ENCODE measurements at regions not wholly inside any gene's neighbourhood (a gene's known extent, or its start where the extent isn't known, plus 50 kb on each side); places are given as distances from the start of the nearest gene placed in this dataset.

GRCh38 chr10:61337741-61338140, 115.4 kb downstream of the TMEM26 start:
- H3K27me3 ChIP-seq (ENCODE audit: control insufficient read depth in 2 of 2, insufficient read depth in 2 of 2, low read length in 2 of 2), result no peaks in the 10 kb centered on the region
- no peaks in the 10 kb centered on the region for H3K4me1 ChIP-seq (ENCODE audit: control insufficient read depth in 2 of 2, insufficient read depth in 2 of 2, low read length in 2 of 2)
- H3K27ac ChIP-seq (ENCODE audit: low read depth in 2 of 2, low read length in 2 of 2), result no peak overlapping the region
- no peaks in the 10 kb centered on the region for H3K36me3 ChIP-seq (ENCODE audit: control insufficient read depth in 2 of 2, insufficient read depth in 2 of 2, low read length in 2 of 2)
- H3K9me3 ChIP-seq (ENCODE audit: control insufficient read depth in 2 of 2, low read length in 2 of 2), result no peaks in the 10 kb centered on the region
- H3K4me3 ChIP-seq (ENCODE audit: low read length in 2 of 2), result no peak overlapping the region
- H3K9ac ChIP-seq (ENCODE audit: low read depth in 1 of 2, low read length in 2 of 2), result no peak overlapping the region

DNA sequence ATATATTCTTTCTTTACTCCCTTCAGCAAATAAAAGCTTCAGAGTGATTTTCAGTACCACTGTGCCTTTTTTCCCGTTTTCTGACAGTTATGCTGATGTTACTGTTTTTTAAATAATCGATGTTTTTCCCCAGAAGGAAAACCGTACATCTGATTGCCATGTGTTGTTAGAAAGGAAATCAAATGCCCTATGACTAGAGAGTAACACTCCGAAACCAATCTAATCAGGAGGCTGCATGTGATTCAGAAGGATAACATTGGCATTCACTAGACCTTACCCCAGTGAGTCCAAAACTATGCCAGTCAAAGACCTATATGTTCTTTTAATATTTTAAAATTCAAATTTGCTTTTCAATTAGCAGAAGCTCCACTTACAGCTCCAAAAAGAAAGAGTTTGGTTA, 116.3 kb downstream of the TMEM26 start:
- Histone ChIP-seq H3K27me3 (ENCODE audit: control insufficient read depth in 2 of 2, insufficient read depth in 2 of 2, low read length in 2 of 2) (no peaks in the 10 kb centered on the region), H3K4me1 (ENCODE audit: control insufficient read depth in 2 of 2, insufficient read depth in 2 of 2, low read length in 2 of 2) (no peaks in the 10 kb centered on the region), H3K9ac (ENCODE audit: low read depth in 1 of 2, low read length in 2 of 2) (no peak overlapping the region), H3K4me3 (ENCODE audit: low read length in 2 of 2) (no peak overlapping the region), H3K27ac (ENCODE audit: low read depth in 2 of 2, low read length in 2 of 2) (no peak overlapping the region), H3K9me3 (ENCODE audit: control insufficient read depth in 2 of 2, low read length in 2 of 2) (no peaks in the 10 kb centered on the region), H3K36me3 (ENCODE audit: control insufficient read depth in 2 of 2, insufficient read depth in 2 of 2, low read length in 2 of 2) (no peaks in the 10 kb centered on the region)

- Histone ChIP-seq H3K36me3 (ENCODE audit: control insufficient read depth in 2 of 2, insufficient read depth in 2 of 2, low read length in 2 of 2) (no peaks in the 10 kb centered on the region), H3K4me1 (ENCODE audit: control insufficient read depth in 2 of 2, insufficient read depth in 2 of 2, low read length in 2 of 2) (no peaks in the 10 kb centered on the region), H3K4me3 (ENCODE audit: low read length in 2 of 2) (no peak overlapping the region), H3K9me3 (ENCODE audit: control insufficient read depth in 2 of 2, low read length in 2 of 2) (no peaks in the 10 kb centered on the region), H3K9ac (ENCODE audit: low read depth in 1 of 2, low read length in 2 of 2) (no peak overlapping the region), H3K27ac (ENCODE audit: low read depth in 2 of 2, low read length in 2 of 2) (no peak overlapping the region), H3K27me3 (ENCODE audit: control insufficient read depth in 2 of 2, insufficient read depth in 2 of 2, low read length in 2 of 2) (no peaks in the 10 kb centered on the region)
These were observed 117.8 kb downstream of the TMEM26 start for GRCh38 chr10:61335359-61335758.

DNA sequence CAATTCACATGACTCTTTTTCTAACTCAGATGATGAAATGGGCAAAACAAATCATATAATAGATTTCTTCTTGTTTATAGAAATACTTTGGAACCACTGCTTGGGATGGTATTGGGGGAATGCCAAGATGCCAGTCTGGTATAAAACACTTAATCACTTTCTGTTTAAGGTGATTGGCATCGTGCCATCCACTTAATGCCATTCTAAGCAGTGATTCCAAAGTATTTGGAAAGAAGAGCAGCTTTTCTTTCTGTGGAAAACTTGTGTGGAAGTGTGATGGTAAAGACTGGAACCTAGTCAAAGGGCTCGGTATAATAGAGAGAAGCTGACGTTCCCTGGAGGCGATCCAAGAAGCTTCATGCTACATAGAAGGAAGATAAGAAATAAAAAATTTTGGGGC, 120.6 kb downstream of the TMEM26 start:
- Histone ChIP-seq H3K27ac (ENCODE audit: low read depth in 2 of 2, low read length in 2 of 2) (no peak overlapping the region), H3K9ac (ENCODE audit: low read depth in 1 of 2, low read length in 2 of 2) (no peak overlapping the region), H3K9me3 (ENCODE audit: control insufficient read depth in 2 of 2, low read length in 2 of 2) (no peaks in the 10 kb centered on the region), H3K27me3 (ENCODE audit: control insufficient read depth in 2 of 2, insufficient read depth in 2 of 2, low read length in 2 of 2) (no peaks in the 10 kb centered on the region), H3K4me1 (ENCODE audit: control insufficient read depth in 2 of 2, insufficient read depth in 2 of 2, low read length in 2 of 2) (no peaks in the 10 kb centered on the region), H3K36me3 (ENCODE audit: control insufficient read depth in 2 of 2, insufficient read depth in 2 of 2, low read length in 2 of 2) (no peaks in the 10 kb centered on the region), H3K4me3 (ENCODE audit: low read length in 2 of 2) (no peak overlapping the region)

GRCh38 chr10:61330669-61331068, 122.5 kb downstream of the TMEM26 start:
- Histone ChIP-seq H3K9me3 (ENCODE audit: control insufficient read depth in 2 of 2, low read length in 2 of 2) (no peaks in the 10 kb centered on the region), H3K9ac (ENCODE audit: low read depth in 1 of 2, low read length in 2 of 2) (no peak overlapping the region), H3K27ac (ENCODE audit: low read depth in 2 of 2, low read length in 2 of 2) (no peak overlapping the region), H3K36me3 (ENCODE audit: control insufficient read depth in 2 of 2, insufficient read depth in 2 of 2, low read length in 2 of 2) (no peaks in the 10 kb centered on the region), H3K4me3 (ENCODE audit: low read length in 2 of 2) (no peak overlapping the region), H3K27me3 (ENCODE audit: control insufficient read depth in 2 of 2, insufficient read depth in 2 of 2, low read length in 2 of 2) (no peaks in the 10 kb centered on the region), H3K4me1 (ENCODE audit: control insufficient read depth in 2 of 2, insufficient read depth in 2 of 2, low read length in 2 of 2) (no peaks in the 10 kb centered on the region)

DNA sequence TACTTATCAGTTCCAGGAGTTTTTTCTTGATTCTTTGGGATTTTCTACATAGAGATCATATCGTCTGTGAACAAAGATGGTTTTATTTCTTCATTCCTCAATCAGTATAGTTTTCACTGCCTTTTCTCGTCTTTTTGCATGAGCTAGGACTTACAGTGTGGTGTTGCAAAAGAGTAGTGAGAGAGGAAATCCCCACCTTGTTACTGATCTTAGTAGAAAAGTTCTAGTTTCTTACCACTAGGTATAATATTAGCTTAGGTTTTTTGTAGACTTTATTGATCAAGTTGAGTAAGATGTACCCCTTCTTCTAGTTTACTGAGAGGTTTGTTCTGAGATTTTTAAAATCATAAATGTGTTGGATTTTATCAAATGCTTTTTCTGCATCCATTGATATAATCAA, 123.3 kb downstream of the TMEM26 start:
- no peak overlapping the region for H3K27ac ChIP-seq (ENCODE audit: low read depth in 2 of 2, low read length in 2 of 2)
- no peaks in the 10 kb centered on the region for H3K36me3 ChIP-seq (ENCODE audit: control insufficient read depth in 2 of 2, insufficient read depth in 2 of 2, low read length in 2 of 2)
- no peaks in the 10 kb centered on the region for H3K4me1 ChIP-seq (ENCODE audit: control insufficient read depth in 2 of 2, insufficient read depth in 2 of 2, low read length in 2 of 2)
- no peaks in the 10 kb centered on the region for H3K27me3 ChIP-seq (ENCODE audit: control insufficient read depth in 2 of 2, insufficient read depth in 2 of 2, low read length in 2 of 2)
- no peaks in the 10 kb centered on the region for H3K9me3 ChIP-seq (ENCODE audit: control insufficient read depth in 2 of 2, low read length in 2 of 2)
- no peak overlapping the region for H3K9ac ChIP-seq (ENCODE audit: low read depth in 1 of 2, low read length in 2 of 2)
- H3K4me3 ChIP-seq (ENCODE audit: low read length in 2 of 2), result no peak overlapping the region

DNA sequence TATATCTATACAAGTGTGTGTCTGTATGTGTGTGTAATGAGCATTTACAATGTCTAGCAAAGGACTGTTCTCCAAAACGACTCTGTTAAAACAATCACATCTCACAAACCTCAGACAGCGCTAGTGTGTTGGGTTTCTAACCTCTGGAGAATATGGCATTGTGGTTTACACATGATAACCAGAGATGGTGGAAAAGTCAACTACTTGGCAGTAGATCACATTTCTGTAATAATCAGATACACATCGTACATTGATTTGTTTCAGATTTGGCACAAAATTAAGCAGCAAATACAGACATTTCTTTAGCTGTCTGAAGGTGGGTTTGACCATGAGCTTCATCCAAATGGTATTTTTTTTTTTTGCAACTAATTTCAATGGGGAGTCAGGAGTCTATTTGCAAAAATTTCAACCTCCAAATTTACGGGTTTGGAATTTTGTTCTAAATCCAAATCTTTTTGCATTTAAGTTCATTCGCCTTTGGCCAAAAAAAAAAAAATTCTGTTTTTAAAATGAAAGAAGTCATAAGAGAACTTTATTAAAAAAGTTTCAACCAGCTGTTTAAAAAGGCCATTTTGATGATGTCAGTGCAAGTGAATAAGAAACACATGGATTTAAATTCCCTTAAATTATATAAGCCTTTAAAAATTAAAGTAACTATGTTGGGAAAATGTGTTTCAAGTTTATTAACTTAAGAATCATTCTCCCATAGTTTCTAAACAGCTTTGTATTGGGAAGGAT, 127.8 kb downstream of the TMEM26 start:
- Histone ChIP-seq H3K9me3 (ENCODE audit: control insufficient read depth in 2 of 2, low read length in 2 of 2) (no peaks in the 10 kb centered on the region), H3K27me3 (ENCODE audit: control insufficient read depth in 2 of 2, insufficient read depth in 2 of 2, low read length in 2 of 2) (no peaks in the 10 kb centered on the region), H3K4me1 (ENCODE audit: control insufficient read depth in 2 of 2, insufficient read depth in 2 of 2, low read length in 2 of 2) (no peaks in the 10 kb centered on the region), H3K9ac (ENCODE audit: low read depth in 1 of 2, low read length in 2 of 2) (no peak overlapping the region), H3K4me3 (ENCODE audit: low read length in 2 of 2) (no peak overlapping the region), H3K27ac (ENCODE audit: low read depth in 2 of 2, low read length in 2 of 2) (no peak overlapping the region), H3K36me3 (ENCODE audit: control insufficient read depth in 2 of 2, insufficient read depth in 2 of 2, low read length in 2 of 2) (no peaks in the 10 kb centered on the region)

DNA sequence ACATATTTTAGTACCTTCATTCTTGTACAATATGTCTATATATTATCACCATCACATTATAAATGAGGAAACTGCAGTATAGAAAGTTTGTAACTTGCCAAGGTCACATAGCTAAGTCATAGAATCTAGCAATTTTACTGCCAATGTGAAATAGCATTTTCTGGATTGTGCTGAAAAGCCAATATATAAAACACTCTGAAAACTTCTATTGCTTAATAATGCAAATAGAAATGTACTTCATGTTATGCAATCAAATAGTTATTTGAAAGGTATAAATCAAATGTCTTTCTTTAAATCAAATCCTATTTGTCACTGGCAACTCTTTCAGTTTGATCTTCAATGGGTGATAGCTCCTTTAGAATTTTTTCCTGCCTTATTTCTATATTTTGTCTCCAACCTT, 129.5 kb downstream of the TMEM26 start:
- Histone ChIP-seq H3K9me3 (ENCODE audit: control insufficient read depth in 2 of 2, low read length in 2 of 2) (no peaks in the 10 kb centered on the region), H3K4me1 (ENCODE audit: control insufficient read depth in 2 of 2, insufficient read depth in 2 of 2, low read length in 2 of 2) (no peaks in the 10 kb centered on the region), H3K36me3 (ENCODE audit: control insufficient read depth in 2 of 2, insufficient read depth in 2 of 2, low read length in 2 of 2) (no peaks in the 10 kb centered on the region), H3K27ac (ENCODE audit: low read depth in 2 of 2, low read length in 2 of 2) (no peak overlapping the region), H3K4me3 (ENCODE audit: low read length in 2 of 2) (no peak overlapping the region), H3K9ac (ENCODE audit: low read depth in 1 of 2, low read length in 2 of 2) (no peak overlapping the region), H3K27me3 (ENCODE audit: control insufficient read depth in 2 of 2, insufficient read depth in 2 of 2, low read length in 2 of 2) (no peaks in the 10 kb centered on the region)

- Histone ChIP-seq H3K9ac (ENCODE audit: low read depth in 1 of 2, low read length in 2 of 2) (no peak overlapping the region), H3K4me1 (ENCODE audit: control insufficient read depth in 2 of 2, insufficient read depth in 2 of 2, low read length in 2 of 2) (no peaks in the 10 kb centered on the region), H3K4me3 (ENCODE audit: low read length in 2 of 2) (no peak overlapping the region), H3K9me3 (ENCODE audit: control insufficient read depth in 2 of 2, low read length in 2 of 2) (no peaks in the 10 kb centered on the region), H3K27ac (ENCODE audit: low read depth in 2 of 2, low read length in 2 of 2) (no peak overlapping the region), H3K36me3 (ENCODE audit: control insufficient read depth in 2 of 2, insufficient read depth in 2 of 2, low read length in 2 of 2) (no peaks in the 10 kb centered on the region), H3K27me3 (ENCODE audit: control insufficient read depth in 2 of 2, insufficient read depth in 2 of 2, low read length in 2 of 2) (no peaks in the 10 kb centered on the region)
These were observed 131.9 kb downstream of the TMEM26 start for GRCh38 chr10:61321041-61321857.

GRCh38 chr10:61320257-61320587, 133.0 kb downstream of the TMEM26 start:
- H3K36me3 ChIP-seq (ENCODE audit: control insufficient read depth in 2 of 2, insufficient read depth in 2 of 2, low read length in 2 of 2), result no peaks in the 10 kb centered on the region
- no peak overlapping the region for H3K27ac ChIP-seq (ENCODE audit: low read depth in 2 of 2, low read length in 2 of 2)
- no peak overlapping the region for H3K4me3 ChIP-seq (ENCODE audit: low read length in 2 of 2)
- H3K9ac ChIP-seq (ENCODE audit: low read depth in 1 of 2, low read length in 2 of 2), result no peak overlapping the region
- H3K9me3 ChIP-seq (ENCODE audit: control insufficient read depth in 2 of 2, low read length in 2 of 2), result no peaks in the 10 kb centered on the region
- no peaks in the 10 kb centered on the region for H3K27me3 ChIP-seq (ENCODE audit: control insufficient read depth in 2 of 2, insufficient read depth in 2 of 2, low read length in 2 of 2)
- no peaks in the 10 kb centered on the region for H3K4me1 ChIP-seq (ENCODE audit: control insufficient read depth in 2 of 2, insufficient read depth in 2 of 2, low read length in 2 of 2)
